ENCODE measurements at regions not wholly inside any gene's neighbourhood (a gene's known extent, or its start where the extent isn't known, plus 50 kb on each side); places are given as distances from the start of the nearest gene placed in this dataset.

GRCh38 chr5:54927097-54927746 is 58.2 kb downstream of the ESM1 start:
- no peak for DNase-seq (ENCODE audit: low read depth in 2 of 2)

- DNase-seq (ENCODE audit: low read depth in 2 of 2) = no peak
These were observed 60.9 kb downstream of the ESM1 start for GRCh38 chr5:54924487-54924886.

- DNase-seq (ENCODE audit: low read depth in 2 of 2) = no peak
These were observed 68.1 kb downstream of the ESM1 start for GRCh38 chr5:54917323-54917722.

GRCh38 chr5:54915466-54916027 is 69.8 kb downstream of the ESM1 start:
- no peak for DNase-seq (ENCODE audit: low read depth in 2 of 2)

GRCh38 chr5:54912021-54912420 is 73.4 kb downstream of the ESM1 start:
- no peak for DNase-seq (ENCODE audit: low read depth in 2 of 2)

- peak in 1 of 2 experiments; percentile 26 for DNase-seq (ENCODE audit: low read depth in 2 of 2)
These were observed 75.2 kb downstream of the ESM1 start for GRCh38 chr5:54909911-54910870.

- no peak for DNase-seq (ENCODE audit: low read depth in 2 of 2)
These were observed 76.4 kb downstream of the ESM1 start for GRCh38 chr5:54908774-54909525.

- DNase-seq (ENCODE audit: low read depth in 2 of 2) = no peak
These were observed 79.4 kb downstream of the ESM1 start for GRCh38 chr5:54905942-54906537.

GRCh38 chr5:54905246-54905795 is 80.1 kb downstream of the ESM1 start:
- no peak for DNase-seq (ENCODE audit: low read depth in 2 of 2)

- no peak for DNase-seq (ENCODE audit: low read depth in 2 of 2)
These were observed 81.0 kb downstream of the ESM1 start for GRCh38 chr5:54904425-54904824.

GRCh38 chr5:54902791-54903473 is 82.5 kb downstream of the ESM1 start:
- DNase-seq (ENCODE audit: low read depth in 2 of 2) = peak; percentile 48 to 58

- DNase-seq (ENCODE audit: low read depth in 2 of 2) = no peak
These were observed 84.2 kb downstream of the ESM1 start for GRCh38 chr5:54900984-54901725.

- no peak for DNase-seq (ENCODE audit: low read depth in 2 of 2)
These were observed 88.4 kb downstream of the ESM1 start for GRCh38 chr5:54897001-54897400.

GRCh38 chr5:54895816-54896341 is 89.5 kb downstream of the ESM1 start:
- DNase-seq (ENCODE audit: low read depth in 2 of 2) = no peak

GRCh38 chr5:54894957-54895815 is 90.2 kb downstream of the ESM1 start:
- no peak for DNase-seq (ENCODE audit: low read depth in 2 of 2)

GRCh38 chr5:54889826-54890225 is 95.6 kb downstream of the ESM1 start:
- DNase-seq (ENCODE audit: low read depth in 2 of 2) = peak; percentile 63 to 66

GRCh38 chr5:54887663-54888062 is 97.7 kb downstream of the ESM1 start:
- no peak for DNase-seq (ENCODE audit: low read depth in 2 of 2)

- DNase-seq (ENCODE audit: low read depth in 2 of 2) = no peak
These were observed 98.5 kb downstream of the ESM1 start for GRCh38 chr5:54886866-54887265.

- DNase-seq (ENCODE audit: low read depth in 2 of 2) = no peak
These were observed 99.8 kb downstream of the ESM1 start for GRCh38 chr5:54885636-54886035.
